ENCODE measurements at regions not wholly inside any gene's neighbourhood (a gene's known extent, or its start where the extent isn't known, plus 50 kb on each side); places are given as distances from the start of the nearest gene placed in this dataset.

GRCh38 chr12:115438314-115438713 is 754.3 kb upstream of the TBX3 start:
- in situ Hi-C loops (cut with HindIII; ENCODE audit: low pct_unique_long_range_greater_than_20kb, low sequenced_read_pairs): no loop called here
- TF ChIP-seq JUND (IDR thresholded peaks at IDR 0.05; ENCODE audit: low read depth): no peak
- DNase-seq (ENCODE audit: low read depth in 1 of 2, low spot score in 1 of 2): no peak

GRCh38 chr12:115437061-115437567 is 753.1 kb upstream of the TBX3 start:
- TF ChIP-seq JUND (IDR thresholded peaks at IDR 0.05; ENCODE audit: low read depth): no peak
- in situ Hi-C loops (cut with HindIII; ENCODE audit: low pct_unique_long_range_greater_than_20kb, low sequenced_read_pairs): no loop called here
- no peak for DNase-seq (ENCODE audit: low read depth in 1 of 2, low spot score in 1 of 2)

- no peak for TF ChIP-seq JUND (IDR thresholded peaks at IDR 0.05; ENCODE audit: low read depth)
- no peak for DNase-seq (ENCODE audit: low read depth in 1 of 2, low spot score in 1 of 2)
- in situ Hi-C loops (cut with HindIII; ENCODE audit: low pct_unique_long_range_greater_than_20kb, low sequenced_read_pairs): no loop called here
These were observed 749.1 kb upstream of the TBX3 start for GRCh38 chr12:115433014-115433634.

GRCh38 chr12:115430636-115431035 is 746.7 kb upstream of the TBX3 start:
- DNase-seq (ENCODE audit: low read depth in 1 of 2, low spot score in 1 of 2): no peak
- in situ Hi-C loops (cut with HindIII; ENCODE audit: low pct_unique_long_range_greater_than_20kb, low sequenced_read_pairs): no loop called here
- no peak for TF ChIP-seq JUND (IDR thresholded peaks at IDR 0.05; ENCODE audit: low read depth)

GRCh38 chr12:115426732-115427131 is 742.8 kb upstream of the TBX3 start:
- DNase-seq (ENCODE audit: low read depth in 1 of 2, low spot score in 1 of 2): no peak
- no peak for TF ChIP-seq JUND (IDR thresholded peaks at IDR 0.05; ENCODE audit: low read depth)
- in situ Hi-C loops (cut with HindIII; ENCODE audit: low pct_unique_long_range_greater_than_20kb, low sequenced_read_pairs): no loop called here

- in situ Hi-C loops (cut with HindIII; ENCODE audit: low pct_unique_long_range_greater_than_20kb, low sequenced_read_pairs): no loop called here
- no peak for DNase-seq (ENCODE audit: low read depth in 1 of 2, low spot score in 1 of 2)
- no peak for TF ChIP-seq JUND (IDR thresholded peaks at IDR 0.05; ENCODE audit: low read depth)
These were observed 740.0 kb upstream of the TBX3 start for GRCh38 chr12:115424003-115424402.

GRCh38 chr12:115423546-115423987 is 739.6 kb upstream of the TBX3 start:
- in situ Hi-C loops (cut with HindIII; ENCODE audit: low pct_unique_long_range_greater_than_20kb, low sequenced_read_pairs): no loop called here
- TF ChIP-seq JUND (IDR thresholded peaks at IDR 0.05; ENCODE audit: low read depth): no peak
- DNase-seq (ENCODE audit: low read depth in 1 of 2, low spot score in 1 of 2): no peak

DNA sequence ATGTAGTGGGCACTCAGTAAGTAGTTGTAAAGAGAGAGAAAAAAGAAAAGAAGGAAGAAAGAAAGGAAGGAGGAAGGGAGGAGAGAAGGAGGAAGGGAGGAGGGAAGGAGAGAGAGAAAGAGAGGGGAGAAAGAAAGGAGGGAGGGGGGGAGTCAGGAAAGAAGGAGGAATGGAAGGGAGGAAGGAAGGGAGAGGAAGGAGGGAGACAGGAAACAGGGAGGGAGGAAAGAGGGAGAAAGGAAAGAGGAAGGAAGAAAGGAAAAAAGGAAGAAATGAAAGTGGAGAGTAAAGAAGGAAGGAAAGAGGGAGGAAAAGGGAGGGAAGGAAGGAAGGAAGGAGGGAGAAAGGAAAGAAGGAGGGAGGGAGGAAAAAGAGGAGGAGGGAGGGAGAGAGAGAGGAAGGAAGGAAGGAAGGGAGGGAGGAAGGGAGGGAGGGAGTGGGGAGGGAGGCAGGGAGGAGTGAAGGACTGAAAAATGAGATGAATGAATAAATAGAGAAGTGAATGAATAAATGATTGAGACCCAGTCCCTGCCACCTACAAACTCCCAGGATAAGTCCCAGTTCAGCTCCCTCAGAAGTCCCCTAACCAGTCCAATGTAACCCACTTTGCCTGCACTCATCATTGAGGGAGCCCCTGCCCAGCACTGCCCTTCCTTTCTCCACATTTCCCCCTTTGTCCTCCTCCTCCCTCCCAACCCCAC is 739.0 kb upstream of the TBX3 start:
- no peak for TF ChIP-seq JUND (IDR thresholded peaks at IDR 0.05; ENCODE audit: low read depth)
- DNase-seq (ENCODE audit: low read depth in 1 of 2, low spot score in 1 of 2): no peak
- in situ Hi-C loops (cut with HindIII; ENCODE audit: low pct_unique_long_range_greater_than_20kb, low sequenced_read_pairs): no loop called here

- DNase-seq (ENCODE audit: low read depth in 1 of 2, low spot score in 1 of 2): no peak
- in situ Hi-C loops (cut with HindIII; ENCODE audit: low pct_unique_long_range_greater_than_20kb, low sequenced_read_pairs): no loop called here
- TF ChIP-seq JUND (IDR thresholded peaks at IDR 0.05; ENCODE audit: low read depth): no peak
These were observed 738.1 kb upstream of the TBX3 start for GRCh38 chr12:115421796-115422709.

DNA sequence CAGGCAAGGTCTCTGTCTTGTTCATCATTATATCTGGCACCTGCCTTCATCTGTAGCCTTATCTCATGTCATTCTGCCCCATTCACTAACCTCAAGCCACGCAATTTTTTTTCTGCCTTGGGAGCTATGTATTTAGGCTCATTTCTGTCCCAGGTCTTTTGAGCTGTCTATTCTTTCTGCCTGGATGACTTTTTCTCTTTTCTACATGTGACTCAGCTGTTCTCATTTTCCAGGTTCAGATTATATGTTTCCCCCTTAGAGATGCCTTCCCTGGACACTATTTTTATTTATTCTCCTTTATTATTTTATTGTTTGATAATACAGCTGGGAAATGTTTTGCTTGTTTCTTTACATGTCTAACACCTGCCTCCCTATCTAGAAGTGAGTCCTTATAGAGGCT is 737.4 kb upstream of the TBX3 start:
- TF ChIP-seq JUND (IDR thresholded peaks at IDR 0.05; ENCODE audit: low read depth): no peak
- no peak for DNase-seq (ENCODE audit: low read depth in 1 of 2, low spot score in 1 of 2)
- in situ Hi-C loops (cut with HindIII; ENCODE audit: low pct_unique_long_range_greater_than_20kb, low sequenced_read_pairs): no loop called here

DNA sequence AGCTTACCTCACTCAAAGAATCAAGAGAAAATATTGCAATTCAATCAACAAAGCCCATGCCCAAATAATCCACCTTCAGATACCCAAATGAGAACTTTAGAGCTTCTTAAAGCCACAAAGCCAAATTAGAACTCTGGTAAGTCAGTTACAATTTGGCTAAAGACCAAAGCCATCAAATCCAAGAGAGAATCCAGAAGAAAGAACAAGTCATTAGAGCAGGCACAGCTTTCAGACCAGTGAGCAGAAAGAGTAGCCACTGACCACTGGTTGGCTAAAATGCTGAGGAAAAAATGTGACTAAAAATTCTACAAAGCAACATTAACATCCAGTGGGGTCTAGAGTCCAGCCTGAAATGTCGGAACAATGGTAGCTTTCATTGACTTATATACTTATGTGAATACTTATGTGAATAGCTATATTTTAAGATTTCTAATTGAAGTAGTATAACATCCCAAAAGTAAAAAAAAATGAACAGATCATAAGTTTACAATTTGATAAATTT is 735.2 kb upstream of the TBX3 start:
- in situ Hi-C loops (cut with HindIII; ENCODE audit: low pct_unique_long_range_greater_than_20kb, low sequenced_read_pairs): no loop called here
- TF ChIP-seq JUND (IDR thresholded peaks at IDR 0.05; ENCODE audit: low read depth): no peak
- DNase-seq (ENCODE audit: low read depth in 1 of 2, low spot score in 1 of 2): no peak

DNA sequence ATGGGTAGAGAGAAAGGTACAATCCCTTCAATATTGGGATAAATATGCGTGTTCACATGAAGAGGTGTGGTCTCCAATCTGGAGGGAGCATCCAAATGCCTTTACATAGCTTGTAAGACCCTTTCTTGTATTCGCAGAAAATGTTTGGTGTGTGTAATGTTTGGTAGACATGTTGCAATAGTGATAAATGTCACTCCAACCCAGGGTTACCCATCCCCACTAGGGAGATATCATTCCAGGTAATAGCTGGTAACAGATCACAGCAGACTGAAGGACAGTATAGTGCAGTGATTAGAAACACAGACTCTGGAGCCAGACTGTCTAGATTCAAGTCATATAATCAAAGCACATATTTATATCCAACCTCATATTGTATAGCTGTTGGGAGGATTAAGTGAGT is 733.6 kb upstream of the TBX3 start:
- TF ChIP-seq JUND (IDR thresholded peaks at IDR 0.05; ENCODE audit: low read depth): no peak
- in situ Hi-C loops (cut with HindIII; ENCODE audit: low pct_unique_long_range_greater_than_20kb, low sequenced_read_pairs): no loop called here
- no peak for DNase-seq (ENCODE audit: low read depth in 1 of 2, low spot score in 1 of 2)
